NCI-H1436 (cell line): ENCODE measurements at regions not wholly inside any gene's neighbourhood (a gene's known extent, or its start where the extent isn't known, plus 50 kb on each side); places are given as distances from the start of the nearest gene placed in this dataset.

Experiments used
- DNase-seq: peaks from one replicate; lab custom pipeline; 2025; lab: John Stamatoyannopoulos, UW

- no peak for DNase-seq
These were observed 346.2 kb upstream of the CBLB start for GRCh38 chr3:106215047-106215446.

- no peak for DNase-seq
These were observed 348.9 kb upstream of the CBLB start for GRCh38 chr3:106217745-106218144.

- DNase-seq = no peak
These were observed 358.3 kb upstream of the CBLB start for GRCh38 chr3:106227068-106227467.

GRCh38 chr3:106228271-106228670 is 359.5 kb upstream of the CBLB start:
- no peak for DNase-seq

- no peak for DNase-seq
These were observed 360.9 kb upstream of the CBLB start for GRCh38 chr3:106229495-106230278.

GRCh38 chr3:106231086-106231485 is 362.3 kb upstream of the CBLB start:
- no peak for DNase-seq

- DNase-seq = no peak
These were observed 364.1 kb upstream of the CBLB start for GRCh38 chr3:106232956-106233355.

GRCh38 chr3:106239195-106239697 is 370.4 kb upstream of the CBLB start:
- DNase-seq = no peak

- DNase-seq = no peak
These were observed 372.8 kb upstream of the CBLB start for GRCh38 chr3:106241593-106241992.

- no peak for DNase-seq
These were observed 374.0 kb upstream of the CBLB start for GRCh38 chr3:106242781-106243180.

GRCh38 chr3:106245400-106245799 is 376.6 kb upstream of the CBLB start:
- DNase-seq = no peak

GRCh38 chr3:106247902-106248684 is 379.3 kb upstream of the CBLB start:
- no peak for DNase-seq

- DNase-seq = no peak
These were observed 380.3 kb upstream of the CBLB start for GRCh38 chr3:106249159-106249558.

- DNase-seq = no peak
These were observed 381.2 kb upstream of the CBLB start for GRCh38 chr3:106249981-106250380.

- no peak for DNase-seq
These were observed 382.5 kb upstream of the CBLB start for GRCh38 chr3:106251160-106251892.

GRCh38 chr3:106255870-106256248 is 387.0 kb upstream of the CBLB start:
- no peak for DNase-seq

GRCh38 chr3:106256249-106256957 is 387.6 kb upstream of the CBLB start:
- no peak for DNase-seq

- DNase-seq = no peak
These were observed 388.4 kb upstream of the CBLB start for GRCh38 chr3:106257172-106257571.

GRCh38 chr3:106261396-106261795 is 392.6 kb upstream of the CBLB start:
- no peak for DNase-seq

GRCh38 chr3:106261915-106262683 is 393.3 kb upstream of the CBLB start:
- no peak for DNase-seq

GRCh38 chr3:106263011-106263410 is 394.2 kb upstream of the CBLB start:
- no peak for DNase-seq
